GM12878 (cell line): ENCODE measurements at regions not wholly inside any gene's neighbourhood (a gene's known extent, or its start where the extent isn't known, plus 50 kb on each side); places are given as distances from the start of the nearest gene placed in this dataset.
A peak's percentile ranks its signal among the peaks of the same experiment; 100 is the strongest.

ENCODE experiments used
- ATAC-seq: fragments of 200-7000 bp; cut with Tn5 transposase; 3 replicates; pipeline ENCODE4 v1.9.1; 2020; ENCODE audit warnings: mild to moderate bottlenecking, moderate library complexity
- BruUV-seq: library from RNA; stranded (reverse); fragments of 400-500 nt; replicated peaks from 2 replicates; lab custom pipeline; 2021; lab: Mats Ljungman, UMichigan
- CTCF ChIA-PET: fragments of 300-600 bp; sonication (Branson Sonifier 250); formaldehyde crosslinking; extraction: SDS; loops from one replicate; lab custom pipeline; 2021; ENCODE audit warnings: inconsistent platforms; lab: Yijun Ruan, JAX
- POLR2A ChIA-PET: fragments of 350-600 bp; formaldehyde crosslinking; extraction: SDS; loops from one replicate; lab custom pipeline; 2021; ENCODE audit warnings: inconsistent platforms; lab: Charles Lee
- RAD21 ChIA-PET: fragments of 300-600 bp; sonication (Branson Sonifier 250); formaldehyde crosslinking; loops from one replicate; lab custom pipeline; 2023; ENCODE audit warnings: antibody characterized with exemption; ENCODE audit not compliant: unreplicated experiment; lab: Charles Lee
- SMC1A ChIA-PET: fragments of 300-600 bp; sonication (Branson Sonifier 250); formaldehyde crosslinking; loops from one replicate; lab custom pipeline; 2023; ENCODE audit not compliant: unreplicated experiment, uncharacterized antibody; lab: Charles Lee
- DNase-seq: peaks from one replicate; pipeline ENCODE4 v3.0.0-alpha.2; 2011; ENCODE audit warnings: low read depth, low spot score
- FAIRE-seq: peaks from 3 replicates; lab custom pipeline; 2011; peaks lifted over from hg19 to GRCh38; lab: Jason Lieb, UNC
- H2AFZ ChIP-seq: 2 replicates; pipeline ENCODE4 v1.6.0; 2011; ENCODE audit warnings: low read depth, low read length, control low read depth; ENCODE audit not compliant: control insufficient read depth
- H3K27ac ChIP-seq: 2 replicates; pipeline ENCODE4 v1.5.1; 2011; ENCODE audit warnings: control low read depth; ENCODE audit not compliant: control insufficient read depth, insufficient read depth
- H3K27me3 ChIP-seq, 2 experiments: replicated peaks in 1 of 2; 2 replicates each; pipeline versions ENCODE4 v1.6.0 to v1.6.1; 2011; ENCODE audit warnings: low read length in 1 of 2; ENCODE audit not compliant: control insufficient read depth in 2 of 2, insufficient read depth in 2 of 2
- H3K36me3 ChIP-seq, 2 experiments: 2 replicates each; pipeline ENCODE4 v1.5.1; 2011; ENCODE audit warnings: low read length in 1 of 2; ENCODE audit not compliant: control insufficient read depth in 2 of 2, insufficient read depth in 2 of 2
- H3K4me1 ChIP-seq: 2 replicates; pipeline ENCODE4 v1.6.1; 2011; ENCODE audit warnings: mild to moderate bottlenecking, low read length, moderate library complexity, mixed read lengths; ENCODE audit not compliant: control insufficient read depth, insufficient read depth
- H3K4me2 ChIP-seq: 2 replicates; pipeline ENCODE4 v1.6.0; 2011; ENCODE audit warnings: control low read depth; ENCODE audit not compliant: control insufficient read depth, insufficient read depth
- H3K4me3 ChIP-seq: fragments of 200-600 bp; sonication (generic); 2 replicates; pipeline ENCODE4 v1.5.1; 2016
- H3K79me2 ChIP-seq: 2 replicates; pipeline ENCODE4 v1.6.0; 2011; ENCODE audit warnings: low read length; ENCODE audit not compliant: control insufficient read depth, insufficient read depth
- H3K9ac ChIP-seq: 2 replicates; pipeline ENCODE4 v1.8.0; 2011; ENCODE audit warnings: low read length, control low read depth, mixed read lengths; ENCODE audit not compliant: control insufficient read depth, insufficient read depth
- H3K9me3 ChIP-seq: replicated peaks from 3 replicates; pipeline ENCODE4 v1.5.1; 2011; ENCODE audit warnings: mild to moderate bottlenecking, low read length; ENCODE audit not compliant: control insufficient read depth, insufficient read depth
- H4K20me1 ChIP-seq: 2 replicates; pipeline ENCODE4 v1.6.0; 2011; ENCODE audit not compliant: control insufficient read depth, insufficient read depth
- ATF7 ChIP-seq: fragments of 450-650 bp; IDR thresholded peaks from 2 replicates; pipeline ENCODE4 v1.6.1; 2016; ENCODE audit warnings: low read depth, mild to moderate bottlenecking
- DPF2 ChIP-seq: fragments of 450-650 bp; IDR thresholded peaks from 2 replicates; pipeline ENCODE4 v1.6.1; 2017; ENCODE audit warnings: mild to moderate bottlenecking
- IKZF2 ChIP-seq, 2 experiments: fragments of 450-650 bp; IDR thresholded peaks; 2 replicates each; pipeline ENCODE4 v1.6.1; 2017; ENCODE audit warnings: mild to moderate bottlenecking in 2 of 2, moderate library complexity in 2 of 2
- WGBS: methylation state at CpG from one replicate; pipeline ENCODE4 v1.1.6; 2016; ENCODE audit warnings: low lambda C conversion rate; ENCODE audit not compliant: insufficient replicate concordance, insufficient coverage; ENCODE audit errors: missing lambda C conversion rate; 5-methylcytosine and 5-hydroxymethylcytosine counted together
- in situ Hi-C: fragments of 300-500 bp; cut with MboI; formaldehyde crosslinking; loops from 9 replicates; pipeline ENCODE4 v1.14.3; 2018; ENCODE audit warnings: mixed read lengths
- intact Hi-C: fragments of 100-400 bp; cut with micrococcal nuclease; formaldehyde crosslinking; loops from one replicate; pipeline ENCODE4 v1.14.2; 2022; ENCODE audit not compliant: unreplicated experiment
- TF ChIP-seq, protein P1 (sequence below): IDR thresholded peaks from 2 replicates; pipeline ENCODE4 v1.6.1; 2011; ENCODE audit warnings: borderline replicate concordance, low read depth, mild to moderate bottlenecking, moderate library complexity, low read length; ENCODE audit not compliant: insufficient read depth, poor library complexity, severe bottlenecking

DNA sequence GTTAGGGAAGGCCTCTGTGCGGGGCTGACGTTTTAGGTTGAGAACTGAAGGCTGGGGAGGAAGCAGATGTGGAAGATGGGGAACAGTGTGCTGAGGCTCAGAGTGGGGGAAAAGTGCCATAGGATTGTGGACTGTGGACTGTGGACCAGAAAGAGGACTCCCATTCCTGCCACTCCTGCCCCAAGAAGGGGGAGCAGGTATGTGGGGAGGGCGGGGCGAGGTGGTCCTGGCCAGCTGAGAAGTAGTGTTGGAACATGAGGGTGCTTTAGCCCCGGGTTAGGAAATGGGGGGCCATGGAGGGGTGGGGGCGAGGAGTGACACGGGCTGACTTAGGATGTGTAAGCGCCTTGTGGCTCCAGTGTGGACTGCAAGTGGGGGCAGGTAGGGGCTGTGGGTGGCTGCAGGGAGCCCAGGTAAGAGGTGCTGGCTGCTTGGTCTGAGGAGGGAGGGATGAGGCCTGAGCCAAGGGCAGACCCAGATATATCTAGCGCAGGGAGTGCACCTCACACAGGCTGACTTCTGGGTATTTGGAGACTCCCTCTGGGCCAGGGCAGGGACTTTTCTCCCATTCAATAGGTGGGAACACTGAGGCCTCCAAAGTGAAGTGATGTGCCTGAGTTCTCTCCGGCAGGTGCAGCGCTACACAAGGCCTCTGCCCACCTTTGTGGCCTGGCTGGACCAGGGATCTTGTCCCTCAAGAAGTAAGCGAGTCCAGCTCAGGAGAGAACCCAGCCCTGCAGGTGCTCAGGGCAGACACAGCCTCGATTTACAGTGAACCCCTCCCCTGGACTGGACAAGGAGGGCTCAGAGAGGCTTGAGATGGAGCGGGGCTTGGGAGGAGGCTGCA lies 76.6 kb upstream of the TOX2 start:
- Histone ChIP-seq H4K20me1 (no peaks in the 10 kb centered on the region), H3K4me2 (no peak overlapping the region), H2AFZ (no peak overlapping the region), H3K27ac (no peak overlapping the region), H3K9ac (no peak overlapping the region), H3K4me1 (peaks cover 37% of the 10 kb centered on the region), H3K4me3 (no peak overlapping the region), H3K9me3 (no peaks in the 10 kb centered on the region), H3K79me2 (no peaks in the 10 kb centered on the region), H3K36me3 (no peaks in the 10 kb centered on the region), H3K27me3 (no peaks in the 10 kb centered on the region)
- ChIA-PET CTCF (interaction anchor here (1.5 to 8.9 kb wide), 3 partner anchors 39 to 240 kb away, joined by 3 to 129 read pairs (median 5); no protein-coding TSS in a partner anchor), SMC1A (interaction anchor here (1.5 to 9.4 kb wide), 5 partner anchors 7 to 242 kb away, joined by 4 to 54 read pairs (median 16); no protein-coding TSS in a partner anchor), RAD21 (interaction anchor here (1.0 to 7.6 kb wide), 3 partner anchors 8 to 389 kb away, joined by 4 to 98 read pairs (median 4); no protein-coding TSS in a partner anchor), POLR2A (interaction anchor here (0.7 kb wide), 1 partner anchor 97 kb away, joined by 8 read pairs; no protein-coding TSS in a partner anchor)
- BruUV-seq, result no TSS peak
- ATAC-seq (no peak), DNase-seq (no peak), FAIRE-seq (no peak)
- 92% methylated on average over 13 of the region's 14 CpGs for whole genome bisulfite sequencing
- TF ChIP-seq IKZF2 (IDR thresholded peaks at IDR 0.05), result no peak
- 0 out of 2 replicates have a peak, but pooled peaks have one; percentile 13 for TF ChIP-seq DPF2
- TF ChIP-seq, protein P1, sequence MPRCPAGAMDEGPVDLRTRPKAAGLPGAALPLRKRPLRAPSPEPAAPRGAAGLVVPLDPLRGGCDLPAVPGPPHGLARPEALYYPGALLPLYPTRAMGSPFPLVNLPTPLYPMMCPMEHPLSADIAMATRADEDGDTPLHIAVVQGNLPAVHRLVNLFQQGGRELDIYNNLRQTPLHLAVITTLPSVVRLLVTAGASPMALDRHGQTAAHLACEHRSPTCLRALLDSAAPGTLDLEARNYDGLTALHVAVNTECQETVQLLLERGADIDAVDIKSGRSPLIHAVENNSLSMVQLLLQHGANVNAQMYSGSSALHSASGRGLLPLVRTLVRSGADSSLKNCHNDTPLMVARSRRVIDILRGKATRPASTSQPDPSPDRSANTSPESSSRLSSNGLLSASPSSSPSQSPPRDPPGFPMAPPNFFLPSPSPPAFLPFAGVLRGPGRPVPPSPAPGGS, result peak; percentile 16
- TF ChIP-seq ATF7, result no peak
- intact Hi-C loops, result no loop called here
- in situ Hi-C loops, result no loop called here
